Mesenchymal stem cell (in vitro differentiated cells and primary cell): ENCODE measurements at regions not wholly inside any gene's neighbourhood (a gene's known extent, or its start where the extent isn't known, plus 50 kb on each side); places are given as distances from the start of the nearest gene placed in this dataset.

ENCODE experiments used
- DNase-seq: peaks from one replicate; pipeline ENCODE4 v3.0.0-alpha.2; 2013
- H2AFZ ChIP-seq: one replicate; pipeline ENCODE4 v1.6.1; 2013; ENCODE audit warnings: low read depth, mild to moderate bottlenecking, control low read depth, inconsistent platforms, low read length, moderate library complexity
- H2AK5ac ChIP-seq: 2 replicates; pipeline ENCODE4 v1.6.1; 2013; ENCODE audit warnings: low read length, moderate library complexity, mild to moderate bottlenecking, inconsistent platforms; ENCODE audit not compliant: severe bottlenecking
- H2BK120ac ChIP-seq: one replicate; pipeline ENCODE4 v1.6.1; 2013; ENCODE audit warnings: low read depth, mild to moderate bottlenecking, inconsistent platforms, low read length, moderate library complexity
- H2BK12ac ChIP-seq, 2 experiments: one replicate each; pipeline ENCODE4 v1.6.1; 2013; ENCODE audit warnings: inconsistent platforms in 2 of 2, low read length in 2 of 2, mild to moderate bottlenecking in 2 of 2, moderate library complexity in 2 of 2, control low read depth in 1 of 2
- H2BK15ac ChIP-seq: one replicate; pipeline ENCODE4 v1.6.1; 2013; ENCODE audit warnings: mild to moderate bottlenecking, low read depth, inconsistent platforms; ENCODE audit not compliant: poor library complexity, severe bottlenecking
- H2BK5ac ChIP-seq: 2 replicates; pipeline ENCODE4 v1.6.1; 2013; ENCODE audit warnings: low read depth, mild to moderate bottlenecking, low read length, control low read depth, inconsistent platforms; ENCODE audit not compliant: poor library complexity, severe bottlenecking
- H3K14ac ChIP-seq, 2 experiments: one replicate each; pipeline ENCODE4 v1.6.1; 2013; ENCODE audit warnings: inconsistent platforms in 2 of 2, low read length in 2 of 2, control low read depth in 1 of 2, mild to moderate bottlenecking in 1 of 2, moderate library complexity in 1 of 2
- H3K18ac ChIP-seq, 2 experiments: one replicate each; pipeline ENCODE4 v1.6.1; 2013; ENCODE audit warnings: inconsistent platforms in 2 of 2, low read length in 2 of 2, control low read depth in 1 of 2, low read depth in 1 of 2, mild to moderate bottlenecking in 1 of 2
- H3K23ac ChIP-seq, 2 experiments: one replicate each; pipeline ENCODE4 v1.6.1; 2013; ENCODE audit warnings: inconsistent platforms in 2 of 2, low read length in 2 of 2, mild to moderate bottlenecking in 2 of 2, moderate library complexity in 2 of 2, control low read depth in 1 of 2
- H3K27ac ChIP-seq: 2 replicates; pipeline ENCODE4 v1.5.1; 2013; ENCODE audit warnings: mild to moderate bottlenecking, moderate library complexity, low read length, control low read depth, inconsistent platforms; ENCODE audit not compliant: poor library complexity, severe bottlenecking
- H3K27me3 ChIP-seq, 2 experiments: 2 replicates each; pipeline versions ENCODE4 v1.6.1 to v1.7.0; 2013; ENCODE audit warnings: low read length in 2 of 2, mild to moderate bottlenecking in 2 of 2, moderate library complexity in 2 of 2, control low read depth in 1 of 2, inconsistent platforms in 1 of 2; ENCODE audit not compliant: control insufficient read depth in 1 of 2, insufficient read depth in 1 of 2
- H3K36me3 ChIP-seq, 2 experiments: 2 replicates each; pipeline versions ENCODE4 v1.6.1 to v1.7.0; 2013; ENCODE audit warnings: low read length in 2 of 2, control low read depth in 1 of 2, inconsistent platforms in 1 of 2, low read depth in 1 of 2, mild to moderate bottlenecking in 1 of 2; ENCODE audit not compliant: insufficient read depth in 2 of 2, control insufficient read depth in 1 of 2
- H3K4ac ChIP-seq, 2 experiments: one replicate each; pipeline ENCODE4 v1.6.1; 2013; ENCODE audit warnings: inconsistent platforms in 2 of 2, low read length in 2 of 2, mild to moderate bottlenecking in 2 of 2, moderate library complexity in 2 of 2, control low read depth in 1 of 2, low read depth in 1 of 2
- H3K4me1 ChIP-seq: 2 replicates; pipeline ENCODE4 v1.6.1; 2013; ENCODE audit warnings: low read depth, low read length, control low read depth; ENCODE audit not compliant: control insufficient read depth, insufficient read depth
- H3K4me2 ChIP-seq: 2 replicates; pipeline ENCODE4 v1.6.1; 2013; ENCODE audit warnings: low read length, mild to moderate bottlenecking, inconsistent platforms; ENCODE audit not compliant: poor library complexity, severe bottlenecking
- H3K4me3 ChIP-seq, 2 experiments: 2 replicates each; pipeline versions ENCODE4 v1.5.1 to v1.7.0; 2013; ENCODE audit warnings: low read length in 2 of 2, mild to moderate bottlenecking in 2 of 2, control low read depth in 1 of 2, low read depth in 1 of 2; ENCODE audit not compliant: insufficient read depth in 1 of 2
- H3K79me1 ChIP-seq: replicated peaks from 2 replicates; pipeline ENCODE4 v1.6.1; 2013; ENCODE audit warnings: mild to moderate bottlenecking, control low read depth, low read length, inconsistent platforms; ENCODE audit not compliant: poor library complexity, severe bottlenecking
- H3K9ac ChIP-seq: 2 replicates; pipeline ENCODE4 v1.7.0; 2013; ENCODE audit warnings: mild to moderate bottlenecking, low read length, moderate library complexity
- H3K9me3 ChIP-seq: 2 replicates; pipeline ENCODE4 v1.7.0; 2013; ENCODE audit warnings: mild to moderate bottlenecking, low read length; ENCODE audit not compliant: control insufficient read depth
- H4K8ac ChIP-seq: one replicate; pipeline ENCODE4 v1.6.1; 2013; ENCODE audit warnings: inconsistent platforms, mild to moderate bottlenecking, low read length, moderate library complexity
- H4K91ac ChIP-seq: one replicate; pipeline ENCODE4 v1.6.1; 2013; ENCODE audit warnings: mild to moderate bottlenecking, low read length, inconsistent platforms
- WGBS: methylation state at CpG from one replicate; pipeline ENCODE4 v1.1.7; 2013; ENCODE audit warnings: mixed read lengths; 5-methylcytosine and 5-hydroxymethylcytosine counted together

- no peak overlapping the region for H4K91ac ChIP-seq
- no peak overlapping the region for H3K27ac ChIP-seq
- H3K14ac ChIP-seq, result no peak overlapping the region
- H2BK15ac ChIP-seq, result no peak overlapping the region
- 46% methylated on average over 3 of the region's 5 CpGs for WGBS
- no peaks in the 10 kb centered on the region for H3K4me1 ChIP-seq
- H2BK120ac ChIP-seq, result no peak overlapping the region
- H3K4me2 ChIP-seq, result no peak overlapping the region
- H3K27me3 ChIP-seq, result no peaks in the 10 kb centered on the region
- peaks cover 2% of the 10 kb centered on the region for H3K9me3 ChIP-seq
- H3K4ac ChIP-seq, result no peak overlapping the region
- peak overlapping the region in 1 of 2 experiments; percentile 39 for H2BK12ac ChIP-seq
- H3K23ac ChIP-seq, result no peak overlapping the region
- no peaks in the 10 kb centered on the region for H3K36me3 ChIP-seq
- H2AK5ac ChIP-seq, result no peak overlapping the region
- H3K79me1 ChIP-seq, result no peaks in the 10 kb centered on the region
- H4K8ac ChIP-seq, result no peak overlapping the region
- no peak overlapping the region for H2AFZ ChIP-seq
- H3K4me3 ChIP-seq, result no peak overlapping the region
- H2BK5ac ChIP-seq, result no peak overlapping the region
- no peak overlapping the region for H3K9ac ChIP-seq
- H3K18ac ChIP-seq, result no peak overlapping the region
- DNase-seq, result no peak
Observed at GRCh38 chr7:21076054-21076453, 289.4 kb upstream of the SP8 start.

GRCh38 chr7:21076574-21076973 lies 289.9 kb upstream of the SP8 start:
- H3K9ac ChIP-seq, result no peak overlapping the region
- H3K9me3 ChIP-seq, result peaks cover 2% of the 10 kb centered on the region
- no peak overlapping the region for H3K4ac ChIP-seq
- no peak overlapping the region for H4K91ac ChIP-seq
- DNase-seq, result no peak
- no peak overlapping the region for H2AFZ ChIP-seq
- no peak overlapping the region for H3K18ac ChIP-seq
- H3K79me1 ChIP-seq, result no peaks in the 10 kb centered on the region
- no peak overlapping the region for H2BK12ac ChIP-seq
- no peak overlapping the region for H2BK5ac ChIP-seq
- no peak overlapping the region for H3K4me2 ChIP-seq
- no peak overlapping the region for H2AK5ac ChIP-seq
- H2BK15ac ChIP-seq, result no peak overlapping the region
- H3K4me3 ChIP-seq, result no peak overlapping the region
- H3K23ac ChIP-seq, result no peak overlapping the region
- no peak overlapping the region for H2BK120ac ChIP-seq
- WGBS, result 82% methylated on average over 5 of the region's 5 CpGs
- no peaks in the 10 kb centered on the region for H3K4me1 ChIP-seq
- H3K14ac ChIP-seq, result no peak overlapping the region
- H3K27me3 ChIP-seq, result no peaks in the 10 kb centered on the region
- no peak overlapping the region for H3K27ac ChIP-seq
- no peak overlapping the region for H4K8ac ChIP-seq
- no peaks in the 10 kb centered on the region for H3K36me3 ChIP-seq

GRCh38 chr7:21077602-21078001 lies 290.9 kb upstream of the SP8 start:
- Histone ChIP-seq H3K79me1 (no peaks in the 10 kb centered on the region), H3K9ac (no peak overlapping the region), H3K36me3 (no peaks in the 10 kb centered on the region), H3K23ac (no peak overlapping the region), H4K91ac (no peak overlapping the region), H3K4ac (no peak overlapping the region), H3K4me2 (no peak overlapping the region), H3K4me1 (no peaks in the 10 kb centered on the region), H2AFZ (no peak overlapping the region), H4K8ac (no peak overlapping the region), H3K27ac (no peak overlapping the region), H3K9me3 (peaks cover 2% of the 10 kb centered on the region), H3K14ac (no peak overlapping the region), H2BK15ac (no peak overlapping the region), H2BK120ac (no peak overlapping the region), H3K27me3 (no peaks in the 10 kb centered on the region), H2BK5ac (no peak overlapping the region), H3K18ac (no peak overlapping the region), H2BK12ac (no peak overlapping the region), H2AK5ac (no peak overlapping the region), H3K4me3 (no peak overlapping the region)
- no peak for DNase-seq
- 77% methylated on average over 5 of the region's 5 CpGs for WGBS

- Histone ChIP-seq H3K14ac (no peak overlapping the region), H3K9ac (no peak overlapping the region), H4K8ac (no peak overlapping the region), H2BK12ac (no peak overlapping the region), H2BK120ac (no peak overlapping the region), H2BK5ac (no peak overlapping the region), H3K4ac (no peak overlapping the region), H3K36me3 (no peaks in the 10 kb centered on the region), H2AFZ (no peak overlapping the region), H3K18ac (no peak overlapping the region), H3K9me3 (peaks cover 1% of the 10 kb centered on the region), H3K4me2 (no peak overlapping the region), H2AK5ac (no peak overlapping the region), H3K27ac (no peak overlapping the region), H3K23ac (no peak overlapping the region), H3K4me1 (no peaks in the 10 kb centered on the region), H3K27me3 (no peaks in the 10 kb centered on the region), H2BK15ac (no peak overlapping the region), H4K91ac (no peak overlapping the region), H3K4me3 (no peak overlapping the region), H3K79me1 (no peaks in the 10 kb centered on the region)
- no peak for DNase-seq
- WGBS, result 86% methylated on average over 6 of the region's 7 CpGs
Observed at GRCh38 chr7:21084286-21084685, 297.6 kb upstream of the SP8 start.
